ENCODE measurements at regions not wholly inside any gene's neighbourhood (a gene's known extent, or its start where the extent isn't known, plus 50 kb on each side); places are given as distances from the start of the nearest gene placed in this dataset.

DNA sequence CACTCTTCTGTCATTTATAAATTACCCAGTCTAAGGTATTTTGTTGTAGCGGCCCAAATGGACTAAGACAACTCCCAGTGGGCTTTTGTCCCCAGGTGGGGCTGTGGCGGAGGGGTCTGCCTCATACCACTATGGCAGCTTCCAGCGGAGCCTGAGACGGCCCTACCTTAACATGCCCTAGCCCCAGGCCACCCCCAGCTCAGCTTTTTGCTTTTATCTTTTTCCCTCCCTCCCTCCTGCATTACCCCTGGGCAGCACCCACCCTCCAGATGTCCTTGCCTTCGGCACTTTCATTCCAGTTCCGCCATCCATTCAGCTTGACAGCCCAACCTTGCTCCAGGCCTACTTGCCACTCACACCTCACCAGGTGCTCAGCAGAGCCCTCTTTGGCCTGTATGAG lies 307.3 kb downstream of the PTPRU start:
- TF ChIP-seq, protein P1, sequence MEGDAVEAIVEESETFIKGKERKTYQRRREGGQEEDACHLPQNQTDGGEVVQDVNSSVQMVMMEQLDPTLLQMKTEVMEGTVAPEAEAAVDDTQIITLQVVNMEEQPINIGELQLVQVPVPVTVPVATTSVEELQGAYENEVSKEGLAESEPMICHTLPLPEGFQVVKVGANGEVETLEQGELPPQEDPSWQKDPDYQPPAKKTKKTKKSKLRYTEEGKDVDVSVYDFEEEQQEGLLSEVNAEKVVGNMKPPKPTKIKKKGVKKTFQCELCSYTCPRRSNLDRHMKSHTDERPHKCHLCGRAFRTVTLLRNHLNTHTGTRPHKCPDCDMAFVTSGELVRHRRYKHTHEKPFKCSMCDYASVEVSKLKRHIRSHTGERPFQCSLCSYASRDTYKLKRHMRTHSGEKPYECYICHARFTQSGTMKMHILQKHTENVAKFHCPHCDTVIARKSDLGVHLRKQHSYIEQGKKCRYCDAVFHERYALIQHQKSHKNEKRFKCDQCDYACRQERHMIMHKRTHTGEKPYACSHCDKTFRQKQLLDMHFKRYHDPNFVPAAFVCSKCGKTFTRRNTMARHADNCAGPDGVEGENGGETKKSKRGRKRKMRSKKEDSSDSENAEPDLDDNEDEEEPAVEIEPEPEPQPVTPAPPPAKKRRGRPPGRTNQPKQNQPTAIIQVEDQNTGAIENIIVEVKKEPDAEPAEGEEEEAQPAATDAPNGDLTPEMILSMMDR (IDR thresholded peaks at IDR 0.05 in 8 of 11, conservative IDR thresholded peaks at IDR 0.05 in 3 of 11): no peak
- TF ChIP-seq POLR2AphosphoS5 (IDR thresholded peaks at IDR 0.05): no peak

Data from spleen (tissue), 7 donors.